MG63 (cell line): ENCODE measurements at regions not wholly inside any gene's neighbourhood (a gene's known extent, or its start where the extent isn't known, plus 50 kb on each side); places are given as distances from the start of the nearest gene placed in this dataset.
A peak's percentile ranks its signal among the peaks of the same experiment; 100 is the strongest.
"Not testable (repeated sequence)": the region's sequence is repeated elsewhere in the genome, so short reads cannot be mapped to it uniquely, and the experiment has no call there.

Source experiments
- DNase-seq: peaks from one replicate; pipeline ENCODE4 v3.0.0-alpha.2; 2020
- H3K27me3 ChIP-seq: fragments of 250-450 bp; sonication (Bioruptor Pico); 2 replicates; pipeline ENCODE4 v1.5.1; 2020; ENCODE audit warnings: mild to moderate bottlenecking, moderate library complexity
- H3K36me3 ChIP-seq: fragments of 250-450 bp; sonication (Bioruptor Pico); 2 replicates; pipeline ENCODE4 v1.5.1; 2020; ENCODE audit warnings: mild to moderate bottlenecking, moderate library complexity
- H3K4me3 ChIP-seq: fragments of 250-450 bp; sonication (Bioruptor Pico); 2 replicates; pipeline ENCODE4 v1.5.1; 2020; ENCODE audit warnings: mild to moderate bottlenecking, moderate library complexity
- H3K9me3 ChIP-seq: fragments of 250-450 bp; sonication (Bioruptor Pico); 2 replicates; pipeline ENCODE4 v1.5.1; 2020; ENCODE audit warnings: mild to moderate bottlenecking, moderate library complexity

GRCh38 chr12:75862692-75863471, 168.7 kb downstream of the PHLDA1 start:
- peak; percentile 23 for DNase-seq
- Histone ChIP-seq H3K27me3 (no peaks in the 10 kb centered on the region), H3K9me3 (no peaks in the 10 kb centered on the region), H3K36me3 (no peaks in the 10 kb centered on the region), H3K4me3 (no peak overlapping the region)

GRCh38 chr12:75859868-75860267, 171.7 kb downstream of the PHLDA1 start:
- peak; percentile 83 for DNase-seq
- no peaks in the 10 kb centered on the region for H3K36me3 ChIP-seq
- H3K4me3 ChIP-seq = no peak overlapping the region
- H3K9me3 ChIP-seq = no peaks in the 10 kb centered on the region
- no peaks in the 10 kb centered on the region for H3K27me3 ChIP-seq

GRCh38 chr12:75856235-75856634, 175.3 kb downstream of the PHLDA1 start:
- H3K4me3 ChIP-seq = no peak overlapping the region
- H3K27me3 ChIP-seq = no peaks in the 10 kb centered on the region
- H3K36me3 ChIP-seq = no peaks in the 10 kb centered on the region
- DNase-seq = no peak
- no peaks in the 10 kb centered on the region for H3K9me3 ChIP-seq

GRCh38 chr12:75855360-75855759, 176.2 kb downstream of the PHLDA1 start:
- no peak for DNase-seq
- Histone ChIP-seq H3K36me3 (no peaks in the 10 kb centered on the region), H3K4me3 (no peak overlapping the region), H3K27me3 (no peaks in the 10 kb centered on the region), H3K9me3 (no peaks in the 10 kb centered on the region)

- H3K9me3 ChIP-seq = no peaks in the 10 kb centered on the region
- no peaks in the 10 kb centered on the region for H3K27me3 ChIP-seq
- H3K36me3 ChIP-seq = no peaks in the 10 kb centered on the region
- peak; percentile 40 for DNase-seq
- H3K4me3 ChIP-seq = no peak overlapping the region
Measured at GRCh38 chr12:75854681-75855309, 176.8 kb downstream of the PHLDA1 start.

- DNase-seq, H3K36me3 ChIP-seq, H3K9me3 ChIP-seq, H3K4me3 ChIP-seq, H3K27me3 ChIP-seq: not testable (repeated sequence)
Measured at GRCh38 chr12:75854137-75854536, 177.4 kb downstream of the PHLDA1 start.

GRCh38 chr12:75853626-75854025, 177.9 kb downstream of the PHLDA1 start:
- Histone ChIP-seq H3K9me3 (no peaks in the 10 kb centered on the region), H3K4me3 (no peak overlapping the region), H3K36me3 (no peaks in the 10 kb centered on the region), H3K27me3 (no peaks in the 10 kb centered on the region)
- DNase-seq = no peak

- Histone ChIP-seq H3K4me3 (no peak overlapping the region), H3K36me3 (no peaks in the 10 kb centered on the region), H3K9me3 (no peaks in the 10 kb centered on the region), H3K27me3 (no peaks in the 10 kb centered on the region)
- no peak for DNase-seq
Measured at GRCh38 chr12:75852956-75853355, 178.6 kb downstream of the PHLDA1 start.

GRCh38 chr12:75852143-75852542, 179.4 kb downstream of the PHLDA1 start:
- H3K4me3 ChIP-seq = no peak overlapping the region
- H3K27me3 ChIP-seq = no peaks in the 10 kb centered on the region
- H3K36me3 ChIP-seq = no peaks in the 10 kb centered on the region
- no peaks in the 10 kb centered on the region for H3K9me3 ChIP-seq
- DNase-seq = peak; percentile 69

- peak; percentile 54 for DNase-seq
Measured at GRCh38 chr12:75850721-75851462, 180.7 kb downstream of the PHLDA1 start.

GRCh38 chr12:75848961-75849360, 182.6 kb downstream of the PHLDA1 start:
- Histone ChIP-seq H3K36me3 (no peaks in the 10 kb centered on the region), H3K9me3 (peaks cover 6% of the 10 kb centered on the region; the same call in 1 of the 2 replicates), H3K4me3 (no peak overlapping the region), H3K27me3 (no peaks in the 10 kb centered on the region)
- DNase-seq = no peak

More at GRCh38 chr12:75850721-75851462, 180.7 kb downstream of the PHLDA1 start:
- no peaks in the 10 kb centered on the region for H3K27me3 ChIP-seq
- no peak overlapping the region for H3K4me3 ChIP-seq
- H3K9me3 ChIP-seq = peaks cover 6% of the 10 kb centered on the region; the same call in 1 of the 2 replicates
- no peaks in the 10 kb centered on the region for H3K36me3 ChIP-seq

GRCh38 chr12:75848431-75848925, 183.1 kb downstream of the PHLDA1 start:
- no peak for DNase-seq
- Histone ChIP-seq H3K36me3 (no peaks in the 10 kb centered on the region), H3K9me3 (peaks cover 6% of the 10 kb centered on the region; the same call in 1 of the 2 replicates), H3K27me3 (no peaks in the 10 kb centered on the region), H3K4me3 (no peak overlapping the region)

GRCh38 chr12:75846102-75846501, 185.5 kb downstream of the PHLDA1 start:
- peaks cover 6% of the 10 kb centered on the region; the same call in 1 of the 2 replicates for H3K9me3 ChIP-seq
- no peaks in the 10 kb centered on the region for H3K36me3 ChIP-seq
- H3K27me3 ChIP-seq = no peaks in the 10 kb centered on the region
- no peak overlapping the region for H3K4me3 ChIP-seq
- DNase-seq = no peak

GRCh38 chr12:75844985-75845384, 186.6 kb downstream of the PHLDA1 start:
- DNase-seq = no peak
- no peaks in the 10 kb centered on the region for H3K36me3 ChIP-seq
- no peaks in the 10 kb centered on the region for H3K27me3 ChIP-seq
- peaks cover 6% of the 10 kb centered on the region; the same call in 1 of the 2 replicates for H3K9me3 ChIP-seq
- H3K4me3 ChIP-seq = no peak overlapping the region

GRCh38 chr12:75844049-75844770, 187.4 kb downstream of the PHLDA1 start:
- no peak for DNase-seq
- Histone ChIP-seq H3K27me3 (no peaks in the 10 kb centered on the region), H3K9me3 (peaks cover 10% of the 10 kb centered on the region; the same call in 1 of the 2 replicates), H3K36me3 (no peaks in the 10 kb centered on the region), H3K4me3 (no peak overlapping the region)

- H3K9me3 ChIP-seq = peaks cover 10% of the 10 kb centered on the region; the same call in 1 of the 2 replicates
- no peak for DNase-seq
- no peaks in the 10 kb centered on the region for H3K36me3 ChIP-seq
Measured at GRCh38 chr12:75842090-75842489, 189.5 kb downstream of the PHLDA1 start.

More at GRCh38 chr12:75842090-75842489, 189.5 kb downstream of the PHLDA1 start:
- no peaks in the 10 kb centered on the region for H3K27me3 ChIP-seq
- no peak overlapping the region for H3K4me3 ChIP-seq
